ENCODE measurements at regions not wholly inside any gene's neighbourhood (a gene's known extent, or its start where the extent isn't known, plus 50 kb on each side); places are given as distances from the start of the nearest gene placed in this dataset.
"Not testable (repeated sequence)": the region's sequence is repeated elsewhere in the genome, so short reads cannot be mapped to it uniquely, and the experiment has no call there.

DNA sequence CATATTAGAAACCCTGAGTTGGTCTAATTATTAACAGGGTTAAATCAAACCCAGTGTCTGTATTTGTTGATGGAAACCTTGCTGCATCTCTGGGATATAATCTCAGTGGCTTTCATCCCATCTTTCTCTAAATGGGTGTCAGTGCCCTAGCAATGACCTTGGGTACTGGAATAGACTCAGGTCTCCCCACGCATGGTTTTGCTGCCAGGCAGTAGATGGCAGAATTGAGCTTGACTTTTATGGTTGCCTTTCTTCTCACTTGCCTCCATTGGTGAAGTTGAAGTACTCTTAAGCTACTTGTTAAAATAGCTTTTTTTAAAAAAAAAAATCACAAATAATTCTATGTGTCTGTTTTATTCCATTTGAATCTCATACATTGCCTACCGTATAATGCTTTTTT is 81.8 kb upstream of the HMCN1 start:
- 0 out of 3 replicates have a peak, but pooled peaks have one; percentile 43 for ATAC-seq
- TF ChIP-seq SNAI2 (CRISPR knock-in tag; IDR thresholded peaks at IDR 0.05) = no peak

DNA sequence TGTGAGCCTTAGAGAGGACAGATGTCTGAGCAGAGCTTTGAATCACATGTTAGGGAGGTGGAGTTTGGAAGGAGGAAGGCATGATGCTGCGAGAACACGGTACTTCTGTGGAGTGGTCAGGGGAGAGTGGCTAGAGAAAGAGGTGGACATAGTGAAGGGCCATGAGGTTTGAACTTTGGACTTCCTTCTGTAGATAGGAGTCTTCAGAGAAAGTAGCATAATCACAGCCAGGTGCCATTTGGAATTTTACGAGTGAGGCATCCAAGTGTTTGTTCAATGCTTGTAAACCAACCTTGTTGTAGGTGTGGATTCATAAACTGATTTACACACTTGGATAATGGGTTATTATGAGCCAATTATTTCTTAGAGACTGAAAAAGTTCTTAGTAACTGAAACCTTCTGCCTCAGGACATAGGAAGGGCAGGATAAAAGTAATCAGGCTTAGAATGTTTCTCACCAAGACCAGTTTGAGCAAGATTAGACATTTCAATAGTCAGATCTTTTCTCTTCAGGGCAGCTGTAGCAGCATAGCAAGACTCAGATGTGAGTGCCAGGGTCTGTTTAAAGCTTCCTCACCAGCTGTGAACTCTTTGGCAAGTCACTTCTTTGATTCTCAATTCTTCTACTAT is 83.5 kb upstream of the HMCN1 start:
- no peak for ATAC-seq
- TF ChIP-seq ZFP3 (CRISPR knock-in tag; IDR thresholded peaks at IDR 0.05) (no peak), BACH2 (CRISPR knock-in tag; IDR thresholded peaks at IDR 0.05; ENCODE audit: borderline replicate concordance) (no peak), TOX (CRISPR knock-in tag; IDR thresholded peaks at IDR 0.05; ENCODE audit: borderline replicate concordance) (no peak), ESRRG (CRISPR knock-in tag; IDR thresholded peaks at IDR 0.05) (no peak), ZNF8 (CRISPR knock-in tag; IDR thresholded peaks at IDR 0.05) (no peak), RARB (CRISPR knock-in tag; IDR thresholded peaks at IDR 0.05) (no peak), TCF4 (CRISPR knock-in tag; IDR thresholded peaks at IDR 0.05; ENCODE audit: borderline replicate concordance) (no peak), ZFP30 (CRISPR knock-in tag; IDR thresholded peaks at IDR 0.05) (no peak), CSDC2 (CRISPR knock-in tag; IDR thresholded peaks at IDR 0.05) (no peak), PPARA (CRISPR knock-in tag; IDR thresholded peaks at IDR 0.05; ENCODE audit: borderline replicate concordance) (no peak), ISL1 (CRISPR knock-in tag; IDR thresholded peaks at IDR 0.05) (no peak), SNAI2 (CRISPR knock-in tag; IDR thresholded peaks at IDR 0.05) (no peak), GLIS3 (CRISPR knock-in tag; IDR thresholded peaks at IDR 0.05) (no peak), ZC3H10 (CRISPR knock-in tag; IDR thresholded peaks at IDR 0.05) (no peak)
- TF ChIP-seq, protein P1, sequence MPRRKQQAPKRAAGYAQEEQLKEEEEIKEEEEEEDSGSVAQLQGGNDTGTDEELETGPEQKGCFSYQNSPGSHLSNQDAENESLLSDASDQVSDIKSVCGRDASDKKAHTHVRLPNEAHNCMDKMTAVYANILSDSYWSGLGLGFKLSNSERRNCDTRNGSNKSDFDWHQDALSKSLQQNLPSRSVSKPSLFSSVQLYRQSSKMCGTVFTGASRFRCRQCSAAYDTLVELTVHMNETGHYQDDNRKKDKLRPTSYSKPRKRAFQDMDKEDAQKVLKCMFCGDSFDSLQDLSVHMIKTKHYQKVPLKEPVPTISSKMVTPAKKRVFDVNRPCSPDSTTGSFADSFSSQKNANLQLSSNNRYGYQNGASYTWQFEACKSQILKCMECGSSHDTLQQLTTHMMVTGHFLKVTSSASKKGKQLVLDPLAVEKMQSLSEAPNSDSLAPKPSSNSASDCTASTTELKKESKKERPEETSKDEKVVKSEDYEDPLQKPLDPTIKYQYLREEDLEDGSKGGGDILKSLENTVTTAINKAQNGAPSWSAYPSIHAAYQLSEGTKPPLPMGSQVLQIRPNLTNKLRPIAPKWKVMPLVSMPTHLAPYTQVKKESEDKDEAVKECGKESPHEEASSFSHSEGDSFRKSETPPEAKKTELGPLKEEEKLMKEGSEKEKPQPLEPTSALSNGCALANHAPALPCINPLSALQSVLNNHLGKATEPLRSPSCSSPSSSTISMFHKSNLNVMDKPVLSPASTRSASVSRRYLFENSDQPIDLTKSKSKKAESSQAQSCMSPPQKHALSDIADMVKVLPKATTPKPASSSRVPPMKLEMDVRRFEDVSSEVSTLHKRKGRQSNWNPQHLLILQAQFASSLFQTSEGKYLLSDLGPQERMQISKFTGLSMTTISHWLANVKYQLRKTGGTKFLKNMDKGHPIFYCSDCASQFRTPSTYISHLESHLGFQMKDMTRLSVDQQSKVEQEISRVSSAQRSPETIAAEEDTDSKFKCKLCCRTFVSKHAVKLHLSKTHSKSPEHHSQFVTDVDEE (CRISPR knock-in tag; IDR thresholded peaks at IDR 0.05) = no peak
- TF ChIP-seq, protein P2, sequence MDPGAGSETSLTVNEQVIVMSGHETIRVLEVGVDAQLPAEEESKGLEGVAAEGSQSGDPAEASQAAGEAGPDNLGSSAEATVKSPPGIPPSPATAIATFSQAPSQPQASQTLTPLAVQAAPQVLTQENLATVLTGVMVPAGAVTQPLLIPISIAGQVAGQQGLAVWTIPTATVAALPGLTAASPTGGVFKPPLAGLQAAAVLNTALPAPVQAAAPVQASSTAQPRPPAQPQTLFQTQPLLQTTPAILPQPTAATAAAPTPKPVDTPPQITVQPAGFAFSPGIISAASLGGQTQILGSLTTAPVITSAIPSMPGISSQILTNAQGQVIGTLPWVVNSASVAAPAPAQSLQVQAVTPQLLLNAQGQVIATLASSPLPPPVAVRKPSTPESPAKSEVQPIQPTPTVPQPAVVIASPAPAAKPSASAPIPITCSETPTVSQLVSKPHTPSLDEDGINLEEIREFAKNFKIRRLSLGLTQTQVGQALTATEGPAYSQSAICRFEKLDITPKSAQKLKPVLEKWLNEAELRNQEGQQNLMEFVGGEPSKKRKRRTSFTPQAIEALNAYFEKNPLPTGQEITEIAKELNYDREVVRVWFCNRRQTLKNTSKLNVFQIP (CRISPR knock-in tag; IDR thresholded peaks at IDR 0.05; ENCODE audit: borderline replicate concordance, low read depth) = no peak

DNA sequence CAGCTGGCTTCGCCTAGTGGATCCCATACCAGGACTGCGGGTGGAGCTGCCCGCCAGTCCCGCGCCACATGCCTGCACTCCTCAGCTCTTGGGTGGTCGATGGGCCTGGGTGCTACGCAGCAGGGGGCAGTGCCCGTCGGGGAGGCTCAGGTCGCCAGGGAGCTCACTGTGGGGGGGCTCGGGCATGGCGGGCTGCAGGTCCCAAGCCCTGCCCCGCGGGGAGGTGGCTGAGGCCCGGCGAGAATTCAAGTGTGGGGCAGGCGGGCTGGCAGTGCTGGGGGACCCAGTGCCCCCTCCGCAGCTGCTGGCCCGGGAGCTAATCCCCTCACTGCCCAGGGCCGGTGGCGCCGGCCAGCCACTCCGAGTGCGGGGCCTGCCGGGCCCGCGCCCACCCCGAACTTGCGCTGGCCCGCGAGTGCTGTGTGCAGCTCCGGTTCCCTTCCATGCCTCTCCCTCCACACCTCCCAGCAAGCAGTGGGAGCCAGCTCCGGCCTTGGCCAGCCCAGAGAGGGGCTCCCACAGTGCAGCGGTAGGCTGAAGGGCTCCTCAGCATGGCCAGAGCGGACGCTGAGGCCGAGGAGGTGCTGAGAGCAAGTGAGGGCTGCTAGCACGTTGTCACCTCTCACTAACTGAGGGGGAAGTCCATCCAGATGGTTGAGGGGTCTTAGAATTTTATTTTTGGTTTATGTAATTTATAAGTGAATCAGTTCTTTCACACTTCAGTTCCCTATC is 85.2 kb upstream of the HMCN1 start:
- TF ChIP-seq OSR1 (CRISPR knock-in tag; IDR thresholded peaks at IDR 0.05) (no peak), ZNF70 (CRISPR knock-in tag; IDR thresholded peaks at IDR 0.05) (no peak), ZC3H10 (CRISPR knock-in tag; IDR thresholded peaks at IDR 0.05) (no peak), PPARA (CRISPR knock-in tag; IDR thresholded peaks at IDR 0.05; ENCODE audit: borderline replicate concordance) (no peak), ZFP3 (CRISPR knock-in tag; IDR thresholded peaks at IDR 0.05) (no peak), BACH2 (CRISPR knock-in tag; IDR thresholded peaks at IDR 0.05; ENCODE audit: borderline replicate concordance) (no peak), CSDC2 (CRISPR knock-in tag; IDR thresholded peaks at IDR 0.05) (no peak), GLIS3 (CRISPR knock-in tag; IDR thresholded peaks at IDR 0.05) (no peak)
- TF ChIP-seq, protein P3, sequence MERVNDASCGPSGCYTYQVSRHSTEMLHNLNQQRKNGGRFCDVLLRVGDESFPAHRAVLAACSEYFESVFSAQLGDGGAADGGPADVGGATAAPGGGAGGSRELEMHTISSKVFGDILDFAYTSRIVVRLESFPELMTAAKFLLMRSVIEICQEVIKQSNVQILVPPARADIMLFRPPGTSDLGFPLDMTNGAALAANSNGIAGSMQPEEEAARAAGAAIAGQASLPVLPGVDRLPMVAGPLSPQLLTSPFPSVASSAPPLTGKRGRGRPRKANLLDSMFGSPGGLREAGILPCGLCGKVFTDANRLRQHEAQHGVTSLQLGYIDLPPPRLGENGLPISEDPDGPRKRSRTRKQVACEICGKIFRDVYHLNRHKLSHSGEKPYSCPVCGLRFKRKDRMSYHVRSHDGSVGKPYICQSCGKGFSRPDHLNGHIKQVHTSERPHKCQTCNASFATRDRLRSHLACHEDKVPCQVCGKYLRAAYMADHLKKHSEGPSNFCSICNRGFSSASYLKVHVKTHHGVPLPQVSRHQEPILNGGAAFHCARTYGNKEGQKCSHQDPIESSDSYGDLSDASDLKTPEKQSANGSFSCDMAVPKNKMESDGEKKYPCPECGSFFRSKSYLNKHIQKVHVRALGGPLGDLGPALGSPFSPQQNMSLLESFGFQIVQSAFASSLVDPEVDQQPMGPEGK (CRISPR knock-in tag; IDR thresholded peaks at IDR 0.05; ENCODE audit: borderline replicate concordance) = no peak
- ATAC-seq = no peak

DNA sequence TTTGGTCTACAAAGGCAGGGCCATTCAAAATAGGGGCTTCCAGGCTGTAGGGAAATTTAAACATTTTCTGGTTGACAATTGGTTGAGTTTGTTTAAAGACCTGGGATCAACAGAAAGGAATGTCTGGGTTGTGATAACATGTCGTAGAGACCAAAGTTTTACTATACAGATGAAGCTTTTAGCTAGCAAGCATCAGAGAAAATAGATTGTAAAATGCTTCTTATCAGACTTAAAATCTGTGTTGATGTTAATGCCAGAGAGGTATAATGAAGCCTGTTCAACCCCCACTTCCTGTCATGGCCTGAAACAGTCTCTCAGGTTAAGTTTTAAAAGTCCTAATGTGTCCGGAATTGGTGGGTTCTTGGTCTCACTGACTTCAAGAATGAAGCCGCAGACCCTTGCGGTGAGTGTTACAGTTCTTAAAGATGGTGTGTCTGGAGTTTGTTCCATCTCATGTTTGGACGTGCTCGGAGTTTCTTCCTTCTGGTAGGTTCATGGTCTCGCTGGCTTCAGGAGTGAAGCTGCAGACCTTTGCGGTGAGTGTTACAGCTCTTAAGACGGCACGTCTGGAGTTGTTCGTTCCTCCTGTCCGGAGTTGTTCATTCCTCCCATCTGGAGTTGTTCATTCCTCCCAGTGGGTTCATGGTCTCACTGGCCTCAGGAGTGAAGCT is 86.5 kb upstream of the HMCN1 start:
- ATAC-seq = not testable (repeated sequence)

All from SK-N-SH treated with all-trans-retinoic acid at 6 μM for 48 hours (cell line).